ENCODE measurements at regions not wholly inside any gene's neighbourhood (a gene's known extent, or its start where the extent isn't known, plus 50 kb on each side); places are given as distances from the start of the nearest gene placed in this dataset.
A peak's percentile ranks its signal among the peaks of the same experiment; 100 is the strongest.

DNA sequence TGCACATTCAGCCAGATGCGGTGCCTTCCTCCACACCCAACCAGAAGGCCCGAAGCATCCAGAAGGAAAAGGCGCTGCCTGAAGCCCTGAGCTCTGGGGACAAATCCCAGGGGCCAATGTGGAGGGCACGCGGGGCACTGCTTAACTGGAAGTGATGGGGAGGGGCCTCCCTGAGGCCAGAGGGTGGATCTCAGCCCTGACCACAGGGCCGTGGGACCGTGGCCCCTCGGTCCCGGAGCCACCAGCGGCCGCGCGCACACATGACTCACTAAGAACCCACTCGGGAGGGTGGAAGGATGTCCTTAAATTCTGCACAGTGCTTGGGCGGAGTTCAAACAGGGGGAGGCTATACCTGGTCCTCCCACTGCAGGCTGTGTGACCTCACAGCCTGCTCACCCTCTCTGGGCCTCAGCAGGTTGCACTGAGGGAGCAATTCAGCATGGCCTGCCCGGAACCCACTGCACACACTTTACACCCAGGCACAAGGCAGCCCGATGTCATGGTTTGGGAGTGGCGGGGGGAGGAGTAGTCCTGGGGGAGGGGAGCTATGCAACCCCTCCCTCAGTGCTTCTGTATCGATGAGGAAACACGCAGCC, 89.5 kb downstream of the RFLNA start:
- DNase-seq (ENCODE audit: low spot score): no peak
- no peaks in the 10 kb centered on the region for H3K9me3 ChIP-seq
- H3K4me1 ChIP-seq: peaks cover 0 to 80% of the 10 kb centered on the region in 2 donors
- H3K27me3 ChIP-seq: no peaks in the 10 kb centered on the region
- H3K4me3 ChIP-seq: no peak overlapping the region
- TF ChIP-seq, protein P1, sequence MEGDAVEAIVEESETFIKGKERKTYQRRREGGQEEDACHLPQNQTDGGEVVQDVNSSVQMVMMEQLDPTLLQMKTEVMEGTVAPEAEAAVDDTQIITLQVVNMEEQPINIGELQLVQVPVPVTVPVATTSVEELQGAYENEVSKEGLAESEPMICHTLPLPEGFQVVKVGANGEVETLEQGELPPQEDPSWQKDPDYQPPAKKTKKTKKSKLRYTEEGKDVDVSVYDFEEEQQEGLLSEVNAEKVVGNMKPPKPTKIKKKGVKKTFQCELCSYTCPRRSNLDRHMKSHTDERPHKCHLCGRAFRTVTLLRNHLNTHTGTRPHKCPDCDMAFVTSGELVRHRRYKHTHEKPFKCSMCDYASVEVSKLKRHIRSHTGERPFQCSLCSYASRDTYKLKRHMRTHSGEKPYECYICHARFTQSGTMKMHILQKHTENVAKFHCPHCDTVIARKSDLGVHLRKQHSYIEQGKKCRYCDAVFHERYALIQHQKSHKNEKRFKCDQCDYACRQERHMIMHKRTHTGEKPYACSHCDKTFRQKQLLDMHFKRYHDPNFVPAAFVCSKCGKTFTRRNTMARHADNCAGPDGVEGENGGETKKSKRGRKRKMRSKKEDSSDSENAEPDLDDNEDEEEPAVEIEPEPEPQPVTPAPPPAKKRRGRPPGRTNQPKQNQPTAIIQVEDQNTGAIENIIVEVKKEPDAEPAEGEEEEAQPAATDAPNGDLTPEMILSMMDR (IDR thresholded peaks at IDR 0.05): no peak
- H3K36me3 ChIP-seq: peaks cover 32% of the 10 kb centered on the region
- peak overlapping the region in 1 of 2 donors; percentile 94 for H3K27ac ChIP-seq

DNA sequence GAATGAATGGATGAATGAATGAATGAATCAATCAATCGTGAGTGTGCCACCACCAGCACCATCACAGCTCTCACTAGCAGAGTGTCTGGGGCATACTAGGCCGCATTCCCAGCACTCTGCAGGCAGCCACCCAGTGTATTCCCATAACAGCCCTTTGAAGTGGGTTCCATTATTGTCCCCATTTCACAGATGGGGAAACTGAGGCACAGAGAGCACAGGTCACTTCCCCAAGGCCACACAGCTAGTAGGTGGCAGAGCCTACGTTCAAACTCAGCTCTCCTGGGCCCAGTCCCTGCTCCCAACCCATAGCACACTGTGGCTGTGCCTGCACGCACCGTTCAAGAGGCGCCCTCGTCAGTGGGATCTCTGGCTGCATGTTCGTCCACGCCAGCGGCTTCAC, 88.1 kb downstream of the RFLNA start:
- Histone ChIP-seq H3K27me3 (no peaks in the 10 kb centered on the region), H3K36me3 (peaks cover 46% of the 10 kb centered on the region), H3K27ac (peak overlapping the region; percentile 86 to 88), H3K9me3 (no peaks in the 10 kb centered on the region), H3K4me3 (no peak overlapping the region), H3K4me1 (peaks cover 0 to 80% of the 10 kb centered on the region in 2 donors)
- no peak for DNase-seq (ENCODE audit: low spot score)
- TF ChIP-seq, protein P1 (IDR thresholded peaks at IDR 0.05): no peak

DNA sequence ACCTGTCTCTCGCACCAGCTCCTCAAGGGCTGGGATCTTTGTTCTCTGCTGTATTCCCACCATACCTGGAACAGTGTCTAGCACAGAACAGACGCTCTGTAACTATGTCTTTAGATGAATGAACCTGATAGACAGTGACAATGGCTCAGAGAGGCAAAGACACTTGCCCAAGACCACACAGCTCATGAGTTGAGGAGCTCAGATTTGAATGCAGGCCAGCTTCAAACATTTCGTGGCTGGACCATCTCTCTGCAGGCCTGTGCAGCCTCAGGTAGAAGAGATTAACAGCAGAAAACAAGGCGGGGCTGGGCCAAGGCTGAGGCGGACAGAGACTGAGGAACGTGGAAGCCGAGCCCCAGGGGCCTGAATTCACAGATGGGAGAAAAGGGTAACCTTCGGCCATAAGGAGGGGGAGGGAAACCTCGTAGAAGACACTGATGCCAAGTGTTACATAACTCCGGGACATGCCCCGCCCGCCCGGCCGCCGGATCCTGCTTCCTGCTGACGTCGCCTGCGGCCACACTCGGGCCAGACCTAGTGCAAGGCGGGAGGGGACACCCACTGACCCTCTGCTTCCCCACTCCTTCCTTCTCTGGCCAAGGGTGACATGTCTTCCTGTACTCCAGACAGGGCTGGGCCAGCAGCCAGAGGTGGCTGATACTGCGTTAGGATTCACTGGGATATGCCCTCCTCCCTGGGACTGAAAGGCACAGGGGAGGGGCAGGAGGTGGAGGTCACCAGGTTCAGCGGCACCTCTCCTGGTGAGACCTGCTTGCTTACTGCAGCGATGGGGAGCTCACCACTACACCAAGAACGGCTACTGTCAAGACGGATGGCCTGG, 86.8 kb downstream of the RFLNA start:
- peaks cover 0 to 66% of the 10 kb centered on the region in 2 donors for H3K4me1 ChIP-seq
- TF ChIP-seq, protein P1 (IDR thresholded peaks at IDR 0.05): no peak
- H3K9me3 ChIP-seq: no peaks in the 10 kb centered on the region
- peak overlapping the region; percentile 86 to 88 for H3K27ac ChIP-seq
- DNase-seq (ENCODE audit: low spot score): peak; percentile 98
- no peak overlapping the region for H3K4me3 ChIP-seq
- peaks cover 59% of the 10 kb centered on the region for H3K36me3 ChIP-seq
- no peaks in the 10 kb centered on the region for H3K27me3 ChIP-seq

DNA sequence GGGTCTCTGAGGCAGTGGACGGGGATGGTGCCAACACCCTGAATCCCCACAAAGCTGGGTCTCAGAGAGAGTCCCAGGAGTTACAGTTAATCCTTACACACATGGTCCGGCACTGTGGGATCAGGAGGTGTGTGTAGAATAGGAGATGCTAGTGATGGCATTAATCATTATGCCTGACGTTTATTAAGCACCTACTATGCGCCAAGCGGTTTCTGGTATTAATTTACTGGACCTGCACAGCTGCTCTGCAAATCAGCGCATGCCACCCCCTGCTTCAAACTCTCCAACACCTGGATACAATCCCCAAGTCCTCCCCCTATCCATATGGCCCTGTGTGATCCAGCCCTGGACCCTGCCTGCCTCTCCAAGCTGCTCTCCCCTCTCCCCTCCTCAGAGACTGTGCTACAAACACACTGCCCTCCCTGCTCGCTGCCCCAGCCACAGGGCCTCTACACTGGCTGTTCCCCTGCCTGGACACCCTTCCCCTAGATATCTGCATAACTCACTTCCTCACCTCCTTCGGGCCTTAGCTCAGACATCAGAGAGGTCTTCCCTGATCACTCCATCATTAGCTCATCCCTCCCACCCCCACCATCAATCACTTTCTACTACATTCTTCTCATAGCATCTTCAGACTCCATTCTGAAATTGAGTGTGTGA, 86.0 kb downstream of the RFLNA start:
- Histone ChIP-seq H3K4me3 (no peak overlapping the region), H3K27me3 (no peaks in the 10 kb centered on the region), H3K9me3 (no peaks in the 10 kb centered on the region), H3K27ac (peak overlapping the region; percentile 86 to 88), H3K4me1 (peaks cover 0 to 59% of the 10 kb centered on the region in 2 donors), H3K36me3 (peaks cover 66% of the 10 kb centered on the region)
- TF ChIP-seq, protein P1 (IDR thresholded peaks at IDR 0.05): no peak
- DNase-seq (ENCODE audit: low spot score): no peak

DNA sequence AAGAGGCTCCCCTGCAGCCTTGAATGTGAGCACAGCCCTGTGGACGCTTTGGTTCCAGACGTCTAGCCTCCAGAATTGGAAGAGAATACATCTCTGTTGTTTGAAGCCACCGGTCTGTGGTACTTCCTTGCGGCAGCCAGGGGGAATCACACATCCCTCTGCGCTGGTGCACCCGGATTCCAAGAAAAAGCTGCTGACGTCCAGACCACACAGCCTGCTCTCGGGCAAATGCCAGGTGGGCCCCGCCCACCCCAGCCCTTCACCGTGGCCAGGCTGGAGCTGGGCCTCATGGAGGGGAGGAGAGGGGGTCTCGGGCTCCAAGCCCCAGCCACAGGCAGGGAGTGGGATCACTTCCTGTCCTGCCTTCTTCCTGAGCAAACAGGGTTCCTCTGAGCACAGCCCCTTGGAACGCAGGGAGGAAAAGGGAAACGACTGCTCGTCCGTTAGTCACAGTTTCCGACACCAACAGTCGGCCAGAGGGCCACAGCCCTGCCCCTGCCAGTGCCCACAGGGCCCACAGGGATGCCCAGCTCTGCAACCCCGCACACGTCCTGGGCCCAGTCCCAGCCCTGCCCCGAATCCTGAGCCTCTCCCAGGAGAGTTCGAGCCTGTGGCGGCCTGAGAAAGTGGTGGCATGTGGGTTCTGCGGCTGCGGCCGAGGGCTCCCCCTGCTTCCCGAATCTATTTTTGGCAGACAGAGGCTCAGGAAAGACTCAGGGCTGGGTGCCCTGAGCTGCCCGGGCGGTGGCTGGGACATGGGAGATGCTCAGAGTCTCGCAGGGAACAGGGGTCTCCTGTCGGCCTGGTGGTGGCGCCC, 85.3 kb downstream of the RFLNA start:
- Histone ChIP-seq H3K4me1 (peaks cover 0 to 51% of the 10 kb centered on the region in 2 donors), H3K27ac (peak overlapping the region; percentile 86 to 88), H3K9me3 (no peaks in the 10 kb centered on the region), H3K36me3 (peaks cover 66% of the 10 kb centered on the region), H3K4me3 (no peak overlapping the region), H3K27me3 (no peaks in the 10 kb centered on the region)
- TF ChIP-seq, protein P1 (IDR thresholded peaks at IDR 0.05): peak in 1 of 2 donors; percentile 69
- DNase-seq (ENCODE audit: low spot score): peak; percentile 91

Measured in right atrium auricular region (tissue), 2 donors.